ENCODE measurements at regions not wholly inside any gene's neighbourhood (a gene's known extent, or its start where the extent isn't known, plus 50 kb on each side); places are given as distances from the start of the nearest gene placed in this dataset.

GRCh38 chr5:115409094-115409493 is 112.6 kb upstream of the CCDC112 start:
- TF ChIP-seq POLR2A (IDR thresholded peaks at IDR 0.05) (no peak), CTCF (IDR thresholded peaks at IDR 0.05) (no peak), POLR2AphosphoS5 (IDR thresholded peaks at IDR 0.05) (no peak)

Data from upper lobe of left lung (tissue), 4 donors.